Inflammatory macrophage treated with lipopolysaccharide for 1 hour (primary cell): ENCODE measurements at regions not wholly inside any gene's neighbourhood (a gene's known extent, or its start where the extent isn't known, plus 50 kb on each side); places are given as distances from the start of the nearest gene placed in this dataset.
"Not testable (repeated sequence)": the region's sequence is repeated elsewhere in the genome, so short reads cannot be mapped to it uniquely, and the experiment has no call there.

Experiments
- DNase-seq, 2 donors: peaks; one replicate each; pipeline ENCODE4 v3.0.0-alpha.2; 2020 to 2022

GRCh38 chr18:22504251-22505030, 86.7 kb upstream of the CTAGE1 start:
- DNase-seq: no peak

GRCh38 chr18:22505141-22505591, 87.5 kb upstream of the CTAGE1 start:
- no peak for DNase-seq

- DNase-seq: no peak
Measured at GRCh38 chr18:22507055-22507454, 89.3 kb upstream of the CTAGE1 start.

GRCh38 chr18:22509423-22509822, 91.7 kb upstream of the CTAGE1 start:
- no peak for DNase-seq

GRCh38 chr18:22510697-22511096, 93.0 kb upstream of the CTAGE1 start:
- no peak for DNase-seq

GRCh38 chr18:22513721-22514481, 96.2 kb upstream of the CTAGE1 start:
- DNase-seq: no peak

- DNase-seq: no peak
Measured at GRCh38 chr18:22514655-22515054, 96.9 kb upstream of the CTAGE1 start.

GRCh38 chr18:22515250-22515649, 97.5 kb upstream of the CTAGE1 start:
- DNase-seq: no peak

GRCh38 chr18:22517356-22517755, 99.6 kb upstream of the CTAGE1 start:
- DNase-seq: no peak

GRCh38 chr18:22521026-22521707, 103.5 kb upstream of the CTAGE1 start:
- no peak for DNase-seq

- DNase-seq: no peak
Measured at GRCh38 chr18:22523481-22523880, 105.8 kb upstream of the CTAGE1 start.

- DNase-seq: no peak
Measured at GRCh38 chr18:22524783-22525182, 107.1 kb upstream of the CTAGE1 start.

GRCh38 chr18:22525313-22525712, 107.6 kb upstream of the CTAGE1 start:
- DNase-seq: no peak

GRCh38 chr18:22525883-22526282, 108.2 kb upstream of the CTAGE1 start:
- DNase-seq: no peak

- no peak for DNase-seq
Measured at GRCh38 chr18:22528291-22528690, 110.6 kb upstream of the CTAGE1 start.

GRCh38 chr18:22534706-22535105, 117.0 kb upstream of the CTAGE1 start:
- DNase-seq: not testable (repeated sequence)

GRCh38 chr18:22536558-22536957, 118.8 kb upstream of the CTAGE1 start:
- no peak for DNase-seq

- DNase-seq: no peak
Measured at GRCh38 chr18:22538426-22538825, 120.7 kb upstream of the CTAGE1 start.

GRCh38 chr18:22539051-22539765, 121.5 kb upstream of the CTAGE1 start:
- DNase-seq: no peak

GRCh38 chr18:22541232-22541631, 123.5 kb upstream of the CTAGE1 start:
- no peak for DNase-seq

- no peak for DNase-seq
Measured at GRCh38 chr18:22542406-22542835, 124.7 kb upstream of the CTAGE1 start.

- DNase-seq: no peak
Measured at GRCh38 chr18:22543769-22544168, 126.1 kb upstream of the CTAGE1 start.

- DNase-seq: no peak
Measured at GRCh38 chr18:22544626-22545025, 126.9 kb upstream of the CTAGE1 start.
